Small intestine (tissue), 7 donors: ENCODE measurements at regions not wholly inside any gene's neighbourhood (a gene's known extent, or its start where the extent isn't known, plus 50 kb on each side); places are given as distances from the start of the nearest gene placed in this dataset.

ENCODE experiments used
- DNase-seq, 2 donors: peaks; one replicate each; pipeline versions ENCODE4 v3.0.0 to v3.0.0-alpha.2; 2013
- FAIRE-seq: peaks from 2 replicates; lab custom pipeline; 2012; peaks lifted over from hg19 to GRCh38; lab: Jason Lieb, UNC
- H3K27ac ChIP-seq, 3 donors: one replicate each; pipeline ENCODE4 v1.5.1; 2013; ENCODE audit warnings: low read length in 2 of 3, mild to moderate bottlenecking in 2 of 3, control low read depth in 1 of 3, inconsistent platforms in 1 of 3, low read depth in 1 of 3, moderate library complexity in 1 of 3
- H3K27me3 ChIP-seq, 3 donors: one replicate each; pipeline ENCODE4 v1.6.1; 2013; ENCODE audit warnings: low read length in 3 of 3, inconsistent platforms in 1 of 3; ENCODE audit not compliant: control insufficient read depth in 3 of 3, insufficient read depth in 3 of 3
- H3K36me3 ChIP-seq, 3 donors: one replicate each; pipeline ENCODE4 v1.6.1; 2013; ENCODE audit warnings: low read length in 3 of 3, inconsistent platforms in 1 of 3, low read depth in 1 of 3, mild to moderate bottlenecking in 1 of 3, moderate library complexity in 1 of 3; ENCODE audit not compliant: control insufficient read depth in 3 of 3, insufficient read depth in 2 of 3
- H3K4me1 ChIP-seq, 3 donors: one replicate each; pipeline ENCODE4 v1.6.1; 2013; ENCODE audit warnings: low read length in 2 of 3, inconsistent platforms in 1 of 3, low read depth in 1 of 3, mild to moderate bottlenecking in 1 of 3, moderate library complexity in 1 of 3; ENCODE audit not compliant: control insufficient read depth in 3 of 3, insufficient read depth in 2 of 3
- H3K4me3 ChIP-seq, 3 donors: one replicate each; pipeline ENCODE4 v1.5.1; 2013; ENCODE audit warnings: low read length in 3 of 3, control low read depth in 1 of 3, inconsistent platforms in 1 of 3, low read depth in 1 of 3, mild to moderate bottlenecking in 1 of 3, moderate library complexity in 1 of 3
- H3K9me3 ChIP-seq, 2 donors: one replicate each; pipeline ENCODE4 v1.6.1; 2013; ENCODE audit warnings: low read depth in 1 of 2, low read length in 1 of 2; ENCODE audit not compliant: control insufficient read depth in 2 of 2, insufficient read depth in 1 of 2
- WGBS, 3 donors: extraction: QIAGEN DNeasy Blood & Tissue Kit; methylation state at CpG; one replicate each; pipeline ENCODE4 v1.1.7; 2013; 5-methylcytosine and 5-hydroxymethylcytosine counted together
- donor health status: healthy with polysubstance abuse.
- donor health status: control.
- donor health status: control.
- donor health status: Bipolar disorder and iron deficiency.
- donor health status: healthy.

GRCh38 chr7:124354201-124354600 lies 321.3 kb upstream of the TMEM229A start:
- FAIRE-seq: no peak
- no peaks in the 10 kb centered on the region for H3K27me3 ChIP-seq
- H3K27ac ChIP-seq: no peak overlapping the region
- H3K4me1 ChIP-seq: no peaks in the 10 kb centered on the region
- no peaks in the 10 kb centered on the region for H3K9me3 ChIP-seq
- no peak overlapping the region for H3K4me3 ChIP-seq
- H3K36me3 ChIP-seq: no peaks in the 10 kb centered on the region
- no peak for DNase-seq

DNA sequence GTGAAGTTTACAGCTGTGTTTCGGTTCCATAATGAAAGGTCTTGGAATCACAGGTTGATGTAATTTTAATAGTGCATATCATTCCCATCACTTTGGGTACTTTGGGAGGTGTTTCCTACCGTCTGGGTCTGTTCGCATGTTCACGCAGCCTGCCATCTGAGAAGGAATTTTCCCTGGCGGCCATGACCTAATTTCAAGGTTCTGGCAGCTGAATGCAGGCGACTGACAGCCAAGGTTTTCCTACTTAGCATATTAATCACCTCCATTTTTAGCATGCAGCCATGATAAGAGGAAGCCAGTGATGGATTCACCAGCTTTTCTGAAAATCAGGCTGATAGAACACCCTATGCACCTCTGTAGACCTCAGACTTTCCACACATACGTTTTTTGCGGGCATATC lies 319.1 kb upstream of the TMEM229A start:
- no peak for DNase-seq
- Histone ChIP-seq H3K27me3 (no peaks in the 10 kb centered on the region), H3K27ac (no peak overlapping the region), H3K9me3 (no peaks in the 10 kb centered on the region), H3K4me1 (no peaks in the 10 kb centered on the region), H3K36me3 (no peaks in the 10 kb centered on the region), H3K4me3 (no peak overlapping the region)
- WGBS, 3 donors: 67 to 75% (median 71%) methylated on average over 8 of the region's 8 CpGs
- FAIRE-seq: no peak

- H3K36me3 ChIP-seq: no peaks in the 10 kb centered on the region
- no peaks in the 10 kb centered on the region for H3K4me1 ChIP-seq
- 44 to 60% (median 45%) methylated on average over 2 of the region's 2 CpGs for WGBS, 3 donors
- no peak overlapping the region for H3K4me3 ChIP-seq
- H3K27me3 ChIP-seq: no peaks in the 10 kb centered on the region
- no peaks in the 10 kb centered on the region for H3K9me3 ChIP-seq
- no peak overlapping the region for H3K27ac ChIP-seq
- DNase-seq (no peak), FAIRE-seq (no peak)
Observed at GRCh38 chr7:124349443-124349842, 316.6 kb upstream of the TMEM229A start.

- Histone ChIP-seq H3K9me3 (no peaks in the 10 kb centered on the region), H3K4me3 (no peak overlapping the region), H3K4me1 (no peaks in the 10 kb centered on the region), H3K36me3 (no peaks in the 10 kb centered on the region), H3K27ac (no peak overlapping the region), H3K27me3 (no peaks in the 10 kb centered on the region)
- DNase-seq (no peak), FAIRE-seq (no peak)
- WGBS, 3 donors: 61 to 80% (median 64%) methylated on average over 2 of the region's 2 CpGs
Observed at GRCh38 chr7:124338861-124339260, 306.0 kb upstream of the TMEM229A start.

DNA sequence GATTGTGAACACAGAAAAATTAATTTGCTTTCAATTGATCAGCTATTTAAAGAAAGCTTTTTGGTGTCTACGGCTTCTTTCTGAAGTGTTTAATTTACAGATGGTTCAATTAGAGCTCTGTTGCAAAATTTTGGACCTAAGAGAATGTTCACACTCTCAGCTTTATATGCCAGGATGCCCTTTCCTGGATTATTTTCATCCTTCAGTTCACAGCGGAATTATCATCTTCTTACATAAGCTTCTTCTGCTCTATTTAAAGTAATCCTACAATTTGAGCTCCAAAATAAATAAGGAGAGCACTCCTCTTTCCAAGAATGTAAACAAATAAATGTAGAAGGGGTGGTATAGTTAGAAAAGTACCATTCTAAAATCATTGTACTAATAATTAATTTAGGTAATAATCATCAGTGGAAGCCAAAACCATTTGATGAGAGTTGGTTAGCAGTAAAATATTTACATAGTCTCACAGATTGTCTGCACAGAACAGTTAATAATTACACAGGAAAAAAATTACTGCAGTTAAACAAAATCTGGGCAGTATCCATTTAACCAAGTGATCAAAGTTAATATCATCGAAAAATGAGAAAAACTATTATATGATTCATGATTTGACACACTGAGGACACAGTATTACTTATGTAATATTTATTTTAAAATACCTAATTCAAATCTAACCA lies 298.0 kb upstream of the TMEM229A start:
- Histone ChIP-seq H3K27ac (no peak overlapping the region), H3K9me3 (no peaks in the 10 kb centered on the region), H3K27me3 (no peaks in the 10 kb centered on the region), H3K36me3 (no peaks in the 10 kb centered on the region), H3K4me1 (no peaks in the 10 kb centered on the region), H3K4me3 (no peak overlapping the region)
- 61 to 64% (median 62%) methylated on average over 3 of the region's 3 CpGs for whole genome bisulfite sequencing, 3 donors
- FAIRE-seq (no peak), DNase-seq (no peak)

GRCh38 chr7:124328774-124329173 lies 295.9 kb upstream of the TMEM229A start:
- H3K9me3 ChIP-seq: no peaks in the 10 kb centered on the region
- no peak for FAIRE-seq
- DNase-seq: no peak
- no peaks in the 10 kb centered on the region for H3K36me3 ChIP-seq
- no peaks in the 10 kb centered on the region for H3K4me1 ChIP-seq
- 24 to 59% (median 41%) methylated on average over 3 of the region's 3 CpGs for WGBS, 3 donors
- no peak overlapping the region for H3K27ac ChIP-seq
- no peaks in the 10 kb centered on the region for H3K27me3 ChIP-seq
- H3K4me3 ChIP-seq: no peak overlapping the region

GRCh38 chr7:124324262-124324661 lies 291.4 kb upstream of the TMEM229A start:
- Histone ChIP-seq H3K4me3 (no peak overlapping the region), H3K27me3 (no peaks in the 10 kb centered on the region), H3K9me3 (no peaks in the 10 kb centered on the region), H3K36me3 (no peaks in the 10 kb centered on the region), H3K4me1 (no peaks in the 10 kb centered on the region), H3K27ac (no peak overlapping the region)
- DNase-seq (no peak), FAIRE-seq (no peak)

- Histone ChIP-seq H3K36me3 (no peaks in the 10 kb centered on the region), H3K4me1 (no peaks in the 10 kb centered on the region), H3K4me3 (no peak overlapping the region), H3K27me3 (no peaks in the 10 kb centered on the region), H3K9me3 (no peaks in the 10 kb centered on the region), H3K27ac (no peak overlapping the region)
- FAIRE-seq (no peak), DNase-seq (no peak)
- 11 to 42% (median 28%) methylated on average over 1 of the region's 1 CpG for WGBS, 3 donors
Observed at GRCh38 chr7:124323597-124323996, 290.7 kb upstream of the TMEM229A start.

- WGBS, 3 donors: 58 to 86% (median 62%) methylated on average over 1 of the region's 1 CpG
- no peak for FAIRE-seq
Observed at GRCh38 chr7:124322561-124322960, 289.7 kb upstream of the TMEM229A start.

More at GRCh38 chr7:124322561-124322960, 289.7 kb upstream of the TMEM229A start:
- H3K36me3 ChIP-seq: no peaks in the 10 kb centered on the region
- no peak overlapping the region for H3K4me3 ChIP-seq
- H3K27me3 ChIP-seq: no peaks in the 10 kb centered on the region
- no peak for DNase-seq
- no peaks in the 10 kb centered on the region for H3K4me1 ChIP-seq
- no peak overlapping the region for H3K27ac ChIP-seq
- no peaks in the 10 kb centered on the region for H3K9me3 ChIP-seq
